NB4 (cell line): ENCODE measurements at regions not wholly inside any gene's neighbourhood (a gene's known extent, or its start where the extent isn't known, plus 50 kb on each side); places are given as distances from the start of the nearest gene placed in this dataset.

Source experiments
- DNase-seq: peaks from one replicate; pipeline ENCODE4 v3.0.0; 2010; ENCODE audit warnings: low read depth
- H3K4me3 ChIP-seq: one replicate; pipeline ENCODE4 v1.5.1; 2011; ENCODE audit warnings: mild to moderate bottlenecking, low read depth, low read length, moderate library complexity
- MYC ChIP-seq: IDR thresholded peaks from 2 replicates; pipeline ENCODE4 v1.6.1; 2011; ENCODE audit warnings: low read depth, low read length
- POLR2A ChIP-seq: IDR thresholded peaks from 2 replicates; pipeline ENCODE4 v1.6.1; 2011; ENCODE audit warnings: mild to moderate bottlenecking; ENCODE audit not compliant: insufficient read length; ENCODE audit errors: extremely low read depth
- TF ChIP-seq, protein P1 (sequence below): IDR thresholded peaks from 2 replicates; pipeline ENCODE4 v1.6.1; 2011; ENCODE audit warnings: low read depth, low read length
- TF ChIP-seq, protein P2 (sequence below): IDR thresholded peaks from one replicate; pipeline ENCODE4 v1.5.1; 2012; ENCODE audit warnings: low read depth, low read length

DNA sequence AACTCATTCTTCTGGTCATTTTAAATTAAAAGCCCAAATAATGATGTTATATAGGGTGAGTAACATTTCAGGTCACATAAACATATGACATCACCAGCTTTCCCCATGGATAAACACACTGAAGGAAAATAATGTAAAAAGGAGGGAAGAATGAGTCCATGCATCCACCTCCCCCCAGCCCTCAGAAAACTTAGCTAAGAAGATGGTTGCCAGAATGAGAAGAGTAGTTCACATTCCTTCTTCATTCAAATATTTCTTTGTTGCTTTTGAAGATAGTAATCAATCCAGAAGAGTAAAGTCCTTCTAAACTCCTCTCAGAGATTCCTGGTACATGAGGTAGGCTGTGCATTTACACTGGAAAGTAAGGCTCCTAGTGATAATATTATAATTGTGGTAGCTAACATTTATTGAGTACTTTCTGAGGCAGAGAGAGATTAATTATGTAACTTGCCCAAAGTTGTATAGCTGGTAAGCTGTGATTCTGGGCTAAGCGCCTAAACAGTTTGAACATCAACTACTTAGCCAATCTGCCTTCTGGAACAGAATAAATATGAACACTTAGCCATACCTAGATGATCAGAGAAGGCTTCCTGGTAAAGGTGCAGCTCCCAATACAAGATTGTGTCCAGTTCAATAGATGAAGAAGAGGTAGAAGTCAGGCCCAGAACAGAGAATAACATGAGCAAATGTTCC, 256.7 kb upstream of the FN1 start:
- no peak for DNase-seq
- H3K4me3 ChIP-seq, result no peak overlapping the region
- TF ChIP-seq MYC, result no peak
- TF ChIP-seq, protein P1, sequence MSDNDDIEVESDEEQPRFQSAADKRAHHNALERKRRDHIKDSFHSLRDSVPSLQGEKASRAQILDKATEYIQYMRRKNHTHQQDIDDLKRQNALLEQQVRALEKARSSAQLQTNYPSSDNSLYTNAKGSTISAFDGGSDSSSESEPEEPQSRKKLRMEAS, result no peak
- TF ChIP-seq, protein P2, sequence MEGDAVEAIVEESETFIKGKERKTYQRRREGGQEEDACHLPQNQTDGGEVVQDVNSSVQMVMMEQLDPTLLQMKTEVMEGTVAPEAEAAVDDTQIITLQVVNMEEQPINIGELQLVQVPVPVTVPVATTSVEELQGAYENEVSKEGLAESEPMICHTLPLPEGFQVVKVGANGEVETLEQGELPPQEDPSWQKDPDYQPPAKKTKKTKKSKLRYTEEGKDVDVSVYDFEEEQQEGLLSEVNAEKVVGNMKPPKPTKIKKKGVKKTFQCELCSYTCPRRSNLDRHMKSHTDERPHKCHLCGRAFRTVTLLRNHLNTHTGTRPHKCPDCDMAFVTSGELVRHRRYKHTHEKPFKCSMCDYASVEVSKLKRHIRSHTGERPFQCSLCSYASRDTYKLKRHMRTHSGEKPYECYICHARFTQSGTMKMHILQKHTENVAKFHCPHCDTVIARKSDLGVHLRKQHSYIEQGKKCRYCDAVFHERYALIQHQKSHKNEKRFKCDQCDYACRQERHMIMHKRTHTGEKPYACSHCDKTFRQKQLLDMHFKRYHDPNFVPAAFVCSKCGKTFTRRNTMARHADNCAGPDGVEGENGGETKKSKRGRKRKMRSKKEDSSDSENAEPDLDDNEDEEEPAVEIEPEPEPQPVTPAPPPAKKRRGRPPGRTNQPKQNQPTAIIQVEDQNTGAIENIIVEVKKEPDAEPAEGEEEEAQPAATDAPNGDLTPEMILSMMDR, result no peak
- TF ChIP-seq POLR2A, result no peak

DNA sequence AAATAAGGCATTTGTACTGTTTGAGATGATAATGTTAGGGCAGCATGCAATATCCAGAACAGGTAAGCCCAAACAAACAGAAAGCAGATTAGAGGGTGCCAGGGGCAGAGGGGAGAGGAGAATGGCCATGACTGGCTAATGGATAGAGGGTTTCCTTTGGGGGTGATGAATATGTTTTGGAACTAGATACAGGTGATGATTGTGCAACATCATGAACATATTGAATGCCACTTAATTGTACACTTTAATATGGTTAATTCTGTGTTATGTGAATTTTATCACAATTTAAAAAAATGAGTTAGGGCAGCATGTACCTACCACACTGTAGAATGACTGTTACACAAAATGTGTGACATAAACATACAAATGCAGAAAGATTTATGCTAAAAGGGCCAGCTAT, 255.5 kb upstream of the FN1 start:
- TF ChIP-seq MYC (no peak), POLR2A (no peak)
- TF ChIP-seq, protein P2, result no peak
- TF ChIP-seq, protein P1, result no peak
- no peak for DNase-seq
- H3K4me3 ChIP-seq, result no peak overlapping the region

DNA sequence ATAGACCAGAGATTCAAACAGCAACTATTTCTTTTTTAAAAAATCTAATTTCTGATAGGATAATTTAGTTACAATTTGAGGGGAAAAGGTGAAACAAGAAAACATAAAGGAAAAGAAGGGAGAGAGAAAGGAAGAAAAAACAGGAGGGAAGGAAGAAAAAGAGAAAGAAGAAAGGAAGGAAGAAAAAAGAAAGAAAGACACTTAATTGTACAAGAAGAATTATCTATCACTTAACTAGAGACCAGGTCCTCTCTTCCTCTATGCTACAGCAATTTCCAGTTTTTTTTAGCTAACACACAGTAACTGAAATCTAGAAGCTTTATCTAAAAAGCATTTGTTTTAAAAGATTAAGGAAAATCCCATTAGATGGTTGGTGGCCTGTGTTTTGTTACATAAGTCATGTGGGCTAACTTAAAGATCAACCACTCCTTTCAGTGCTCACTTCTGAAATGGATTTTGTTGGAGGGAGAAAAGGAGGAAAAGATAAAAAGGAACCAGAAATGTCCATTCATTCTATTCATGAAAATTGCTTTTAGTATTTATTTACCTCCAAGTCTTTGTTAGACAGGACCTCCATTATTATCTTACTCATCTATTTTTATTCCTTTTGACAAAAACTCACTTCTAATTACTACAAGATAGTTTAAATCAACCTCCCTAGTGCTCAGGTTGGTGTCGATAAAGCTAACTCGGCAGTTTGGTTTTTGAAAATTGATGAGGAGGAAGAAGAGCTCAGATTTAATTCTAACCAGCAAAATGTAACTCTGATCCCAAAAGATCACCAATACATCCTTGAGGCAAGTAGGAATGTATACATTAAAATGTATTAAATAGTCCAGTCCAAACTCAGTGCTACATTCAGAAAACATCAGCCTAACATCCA, 251.5 kb upstream of the FN1 start:
- TF ChIP-seq, protein P1, result no peak
- TF ChIP-seq POLR2A, result no peak
- no peak for TF ChIP-seq MYC
- TF ChIP-seq, protein P2, result no peak
- H3K4me3 ChIP-seq, result no peak overlapping the region
- DNase-seq, result no peak

DNA sequence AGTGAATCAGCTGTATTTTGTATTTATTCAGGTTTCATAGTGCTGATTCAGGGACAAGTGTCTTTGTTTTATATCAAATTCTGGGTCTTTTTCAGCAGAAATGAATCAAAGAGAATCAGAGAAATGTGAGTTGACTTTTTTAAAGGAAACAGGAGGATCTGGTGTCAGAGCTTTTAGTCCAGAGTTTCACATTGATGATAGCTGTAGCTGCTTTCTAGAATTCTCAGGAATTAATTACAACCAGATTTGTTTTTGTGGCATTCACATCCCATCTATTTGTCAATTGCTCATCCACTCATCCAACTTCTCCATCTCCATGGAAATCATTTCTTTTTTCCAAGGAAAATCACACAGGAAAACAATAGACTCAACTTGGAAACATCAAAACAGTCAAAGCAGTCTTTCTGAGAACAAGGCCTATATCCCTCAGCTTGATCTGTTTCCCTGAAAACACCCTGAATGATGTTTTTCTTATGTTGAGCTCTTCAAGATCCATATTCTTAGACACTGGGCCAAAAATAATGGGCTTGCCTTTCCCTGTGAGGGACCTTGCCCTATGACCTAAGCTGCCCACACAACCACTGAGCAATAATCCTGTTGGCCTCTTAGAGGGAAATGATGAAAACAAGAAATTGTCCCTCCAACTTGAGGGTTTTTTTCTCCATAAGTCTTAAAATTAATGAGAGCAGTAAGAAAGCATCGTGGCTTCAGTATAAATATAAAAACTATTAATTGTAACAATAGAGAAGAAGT, 249.5 kb upstream of the FN1 start:
- DNase-seq, result no peak
- no peak for TF ChIP-seq POLR2A
- TF ChIP-seq MYC, result no peak
- TF ChIP-seq, protein P2, result no peak
- TF ChIP-seq, protein P1, result no peak
- H3K4me3 ChIP-seq, result no peak overlapping the region

DNA sequence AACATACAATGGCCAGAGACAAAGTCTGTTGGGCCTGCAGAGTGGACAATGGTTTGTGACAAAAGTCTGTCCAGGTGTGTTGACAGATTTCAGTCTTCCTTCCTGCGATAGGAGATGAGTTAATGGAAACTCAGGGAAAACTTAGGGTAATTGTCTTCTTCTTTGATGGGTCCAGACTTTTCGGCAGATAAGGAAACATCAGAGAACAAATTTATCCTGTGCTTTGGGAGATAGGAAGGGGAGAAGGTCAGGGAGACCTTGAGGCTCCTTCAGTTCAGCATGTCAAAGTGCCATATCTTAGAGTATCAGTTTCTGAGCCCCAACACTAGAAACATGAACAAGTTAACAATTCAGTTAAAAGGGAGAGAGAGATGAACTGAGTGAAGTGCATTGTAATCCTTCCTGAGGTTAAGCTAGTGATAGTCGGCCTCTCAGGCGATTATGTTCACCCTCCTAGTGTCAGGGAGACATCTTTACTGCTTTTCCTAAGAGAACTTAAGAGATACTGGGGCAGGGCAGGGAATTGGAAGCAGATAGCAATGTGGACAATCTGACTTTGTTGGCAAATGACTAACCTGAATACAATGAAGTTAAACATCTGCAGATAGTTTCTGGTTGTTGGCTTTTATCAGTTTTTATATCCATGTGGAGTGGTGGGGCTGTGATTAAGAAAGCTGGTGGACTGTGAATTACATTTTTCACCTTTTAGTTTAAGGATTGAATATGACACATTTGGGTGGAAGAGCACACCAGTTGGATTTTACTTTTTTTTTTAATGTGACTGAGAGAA, 248.8 kb upstream of the FN1 start:
- no peak overlapping the region for H3K4me3 ChIP-seq
- DNase-seq, result no peak
- TF ChIP-seq, protein P2, result no peak
- TF ChIP-seq MYC, result no peak
- TF ChIP-seq, protein P1, result no peak
- no peak for TF ChIP-seq POLR2A
